NCI-H510A treated with DMSO at 0.1 percent for 48 hours (cell line): ENCODE measurements at regions not wholly inside any gene's neighbourhood (a gene's known extent, or its start where the extent isn't known, plus 50 kb on each side); places are given as distances from the start of the nearest gene placed in this dataset.

Experiments used
- DNase-seq: peaks from one replicate; lab custom pipeline; 2025; lab: John Stamatoyannopoulos, UW

DNA sequence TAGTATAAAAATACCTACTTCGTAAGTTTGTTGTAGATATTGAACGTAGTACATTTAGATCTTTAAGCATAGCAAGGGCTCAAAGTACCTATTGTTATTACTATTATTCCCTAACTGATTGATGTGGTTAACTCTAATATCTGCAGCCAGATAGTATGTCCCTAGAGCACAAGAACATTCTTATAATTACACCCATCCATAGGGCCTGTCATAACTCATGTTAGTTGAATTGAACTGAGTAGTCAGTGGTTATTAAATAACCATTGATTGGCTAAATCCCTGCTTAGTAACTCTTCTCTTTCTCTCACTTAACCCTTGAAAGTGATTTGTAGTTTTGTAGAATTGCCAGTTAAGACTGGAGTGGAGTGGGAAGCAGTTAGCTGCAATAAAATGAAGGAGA lies 207.5 kb upstream of the HS3ST5 start:
- no peak for DNase-seq

DNA sequence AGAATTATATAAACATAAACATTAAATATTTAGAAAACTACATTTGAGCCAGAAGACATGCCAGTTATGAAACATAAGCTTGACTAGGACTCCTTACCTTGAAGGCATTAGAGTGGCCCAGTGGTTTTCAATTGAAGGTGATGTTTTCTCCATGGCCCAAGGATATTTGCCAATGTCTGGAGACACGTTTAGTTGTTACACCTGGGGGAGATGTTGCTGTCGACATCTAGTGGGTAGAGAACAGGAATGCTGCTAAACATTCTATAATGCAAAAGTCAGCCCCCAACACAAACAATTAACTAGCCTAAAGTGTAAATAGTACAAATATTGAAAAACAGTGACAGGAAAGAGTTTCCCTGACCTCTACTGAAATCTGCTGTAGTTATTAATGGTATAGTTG lies 200.9 kb upstream of the HS3ST5 start:
- no peak for DNase-seq

DNA sequence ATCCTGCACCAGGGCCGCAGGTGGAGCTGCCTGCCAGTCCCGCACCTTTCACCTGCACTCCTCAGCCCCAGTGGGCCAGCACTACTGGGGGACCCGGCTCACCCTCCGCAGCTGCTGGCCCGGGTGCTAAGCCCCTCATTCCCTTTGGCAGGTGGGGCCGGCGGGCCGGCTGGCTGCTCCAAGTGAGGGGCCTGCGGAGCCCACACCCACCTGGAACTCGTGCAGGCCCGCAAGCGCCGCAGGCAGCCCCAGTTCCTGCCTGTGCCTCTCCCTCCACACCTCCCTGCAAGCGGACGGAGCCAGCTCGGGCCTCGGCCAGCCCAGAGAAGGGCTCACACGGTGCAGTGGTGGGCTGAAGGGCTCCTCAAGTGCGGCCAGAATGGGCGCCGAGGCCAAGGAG lies 199.0 kb upstream of the HS3ST5 start:
- no peak for DNase-seq

DNA sequence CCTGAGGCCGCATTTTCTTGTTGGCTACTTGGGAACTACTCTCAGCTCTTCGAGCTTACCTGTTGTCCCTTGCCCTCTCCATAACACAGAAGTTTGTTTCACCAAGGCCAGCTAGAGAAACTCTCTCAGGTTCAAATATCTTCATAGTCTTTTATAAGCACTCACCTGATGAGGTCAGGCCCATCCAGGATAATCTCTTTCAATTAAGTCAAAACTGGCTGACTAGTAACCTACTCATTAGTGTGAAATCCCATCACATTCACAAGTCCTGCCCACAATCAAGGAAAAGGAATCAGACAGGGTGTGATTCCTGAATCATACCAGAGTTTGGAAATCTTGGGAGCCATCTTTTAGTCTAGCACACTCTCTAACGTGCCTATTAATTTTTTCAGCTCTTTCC lies 195.2 kb upstream of the HS3ST5 start:
- no peak for DNase-seq

DNA sequence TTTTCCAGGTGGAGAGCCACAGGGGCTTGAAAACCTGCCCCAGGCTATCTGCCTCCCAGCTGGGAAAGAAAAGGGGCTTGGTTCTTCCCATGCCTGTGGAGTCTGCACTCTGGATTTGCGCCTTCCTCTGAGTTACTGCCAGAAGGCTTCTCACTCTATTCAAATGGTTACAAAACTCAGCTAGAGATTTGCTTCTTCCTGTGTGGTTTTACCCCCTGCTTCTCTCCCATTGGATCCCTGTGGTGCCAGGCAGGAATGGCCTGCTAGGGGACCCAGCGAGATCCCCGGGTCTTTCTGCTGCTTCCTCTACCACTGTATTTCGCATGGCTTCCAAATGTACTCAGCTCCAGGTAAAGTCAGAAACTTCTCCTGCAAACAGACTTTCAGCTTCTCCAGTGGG lies 192.0 kb upstream of the HS3ST5 start:
- no peak for DNase-seq

DNA sequence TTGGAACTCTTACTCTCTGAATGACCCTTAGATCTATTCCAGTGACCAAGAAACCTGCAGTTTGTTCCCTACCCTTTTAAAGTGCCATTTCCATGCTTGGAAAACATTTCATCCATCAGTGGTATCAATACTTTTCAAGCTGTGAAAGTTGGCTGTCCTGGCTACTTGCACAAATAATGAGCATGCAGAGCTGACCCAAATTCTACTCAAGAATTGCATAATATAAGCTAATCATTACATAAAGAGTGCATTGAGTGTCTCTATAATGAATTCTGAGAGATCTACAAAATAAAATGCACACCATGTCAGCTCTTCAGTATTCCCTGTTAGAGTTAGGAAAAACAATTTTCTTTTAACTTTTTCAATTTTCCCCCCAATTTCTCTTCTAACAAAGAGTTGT lies 181.3 kb upstream of the HS3ST5 start:
- DNase-seq: no peak

DNA sequence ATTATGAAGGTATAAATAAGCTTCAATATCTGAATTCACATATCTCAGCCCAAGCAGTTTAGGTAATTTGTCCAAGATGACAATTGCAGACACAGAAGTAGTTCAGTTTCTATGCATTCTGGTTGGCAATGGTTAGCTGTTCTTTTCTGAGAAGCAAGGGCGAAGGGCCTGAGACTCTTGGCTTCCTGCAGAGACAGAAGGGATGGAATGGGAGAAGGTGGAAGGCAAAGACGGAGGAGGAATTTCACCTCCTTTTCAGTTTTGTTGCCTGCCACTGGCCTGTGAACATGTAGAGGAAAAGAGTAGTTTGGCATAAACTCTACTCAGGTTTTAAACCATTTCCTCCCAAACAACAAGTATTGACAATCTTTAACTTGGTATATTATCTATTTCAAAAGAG lies 180.7 kb upstream of the HS3ST5 start:
- no peak for DNase-seq

DNA sequence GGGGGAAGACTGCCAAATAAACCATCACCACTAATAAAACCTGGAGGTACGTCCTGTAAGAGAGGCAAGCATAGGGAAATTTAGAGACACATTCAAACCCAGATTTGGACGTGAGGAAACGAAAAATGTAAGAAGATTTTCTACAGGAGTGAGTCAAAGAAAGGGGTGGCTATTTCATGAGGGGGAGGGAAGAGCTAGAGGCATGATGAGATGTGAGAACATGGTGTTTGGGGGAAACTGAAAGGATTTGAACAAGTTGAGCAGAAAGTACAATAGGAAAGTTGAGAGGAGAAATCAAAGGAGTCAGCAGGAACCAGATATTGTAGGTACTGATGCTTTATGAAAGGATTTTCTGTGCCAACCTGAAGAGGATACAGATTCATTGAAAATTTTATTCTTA lies 179.1 kb upstream of the HS3ST5 start:
- no peak for DNase-seq

DNA sequence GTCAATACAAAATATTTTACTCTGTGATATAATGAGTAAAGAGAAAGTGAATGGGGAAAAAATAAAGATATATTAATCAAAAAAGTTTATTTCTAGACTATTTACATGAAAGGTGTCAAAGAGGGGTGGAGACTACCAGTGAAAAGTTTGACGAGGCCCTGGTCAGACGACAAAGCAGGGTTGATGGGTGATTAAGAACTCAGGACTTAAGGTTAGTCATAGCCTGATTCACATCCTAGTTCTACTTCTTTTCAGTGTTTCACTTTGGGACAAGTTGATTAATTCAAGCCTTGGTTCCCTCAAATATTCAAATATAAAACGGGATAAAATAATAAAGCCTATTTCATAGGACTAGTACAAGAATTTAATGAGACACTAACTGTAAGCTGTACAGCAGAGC lies 178.2 kb upstream of the HS3ST5 start:
- no peak for DNase-seq

DNA sequence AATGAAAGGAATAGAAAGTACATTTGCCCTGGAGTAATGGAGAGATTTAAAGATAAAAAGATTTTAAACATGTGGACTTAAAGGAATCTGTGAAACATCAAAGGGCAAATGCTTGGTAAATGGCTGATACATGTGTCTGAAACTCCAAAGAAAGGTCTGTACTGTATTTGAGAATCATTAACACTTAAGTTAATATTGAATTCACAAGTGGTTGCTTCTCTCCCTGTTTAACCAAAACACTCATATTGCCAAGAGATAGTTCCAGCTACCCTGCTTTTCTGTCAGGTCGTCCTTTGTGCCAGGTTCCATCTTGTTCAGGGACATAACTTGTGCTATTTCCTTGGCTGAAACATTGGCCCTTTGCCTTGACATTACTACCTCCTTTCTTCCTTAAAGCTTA lies 171.3 kb upstream of the HS3ST5 start:
- no peak for DNase-seq

DNA sequence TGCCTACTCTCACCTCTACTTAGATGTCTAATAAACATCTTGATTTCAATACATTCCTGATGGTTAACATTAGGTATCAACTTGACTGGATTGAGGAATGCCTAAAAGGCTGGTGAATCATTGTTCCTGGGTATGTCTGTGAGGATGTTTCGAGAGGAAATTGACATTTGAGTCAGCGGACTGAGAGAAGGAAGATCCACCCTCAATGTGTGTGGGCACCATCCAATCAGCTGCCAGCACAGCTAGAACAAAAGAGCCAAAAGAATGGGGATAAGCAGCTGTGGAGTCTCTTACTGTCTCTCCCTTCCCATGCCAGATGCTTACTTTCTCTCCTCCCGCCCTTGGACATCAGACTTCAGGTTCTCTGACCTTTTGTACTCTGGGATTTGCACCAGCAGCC lies 128.6 kb upstream of the HS3ST5 start:
- DNase-seq: no peak

DNA sequence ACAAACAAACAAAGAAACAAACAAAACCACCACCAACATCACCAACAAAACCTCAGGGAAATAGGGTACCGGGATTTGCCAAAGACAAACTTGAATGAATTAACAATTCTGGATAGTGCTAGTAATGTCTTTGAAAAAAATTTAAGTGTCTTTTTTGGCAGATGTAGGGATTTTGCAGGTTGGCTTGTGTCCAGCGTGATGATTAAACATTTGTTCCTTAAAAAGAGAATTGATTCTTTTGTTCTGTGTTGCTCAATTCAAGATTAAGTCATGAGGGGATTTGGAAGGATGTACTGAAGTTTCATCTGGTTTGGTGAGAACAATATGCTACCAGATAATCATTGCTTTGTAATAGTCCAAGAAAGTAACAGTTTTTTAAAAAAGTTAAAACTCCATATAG lies 125.1 kb upstream of the HS3ST5 start:
- no peak for DNase-seq

DNA sequence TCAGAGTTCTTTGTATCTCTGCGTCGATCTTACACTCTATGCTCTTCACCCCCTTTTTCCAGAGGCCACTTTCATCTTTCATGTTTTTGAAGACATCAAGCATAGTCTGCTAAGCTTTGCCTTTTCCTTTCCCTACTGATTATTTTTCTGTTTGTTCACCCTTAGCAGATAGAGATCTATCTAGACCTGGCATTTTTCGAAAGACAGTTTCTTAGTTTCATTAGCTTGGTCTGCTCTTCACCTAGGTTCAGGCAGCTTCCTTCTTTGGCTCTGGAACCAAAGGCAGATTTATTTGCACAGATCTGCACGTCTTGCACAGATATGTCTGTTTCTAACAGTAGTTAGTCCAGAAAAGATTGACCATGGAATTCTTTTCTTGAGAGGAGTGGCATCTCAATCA lies 122.7 kb upstream of the HS3ST5 start:
- no peak for DNase-seq

DNA sequence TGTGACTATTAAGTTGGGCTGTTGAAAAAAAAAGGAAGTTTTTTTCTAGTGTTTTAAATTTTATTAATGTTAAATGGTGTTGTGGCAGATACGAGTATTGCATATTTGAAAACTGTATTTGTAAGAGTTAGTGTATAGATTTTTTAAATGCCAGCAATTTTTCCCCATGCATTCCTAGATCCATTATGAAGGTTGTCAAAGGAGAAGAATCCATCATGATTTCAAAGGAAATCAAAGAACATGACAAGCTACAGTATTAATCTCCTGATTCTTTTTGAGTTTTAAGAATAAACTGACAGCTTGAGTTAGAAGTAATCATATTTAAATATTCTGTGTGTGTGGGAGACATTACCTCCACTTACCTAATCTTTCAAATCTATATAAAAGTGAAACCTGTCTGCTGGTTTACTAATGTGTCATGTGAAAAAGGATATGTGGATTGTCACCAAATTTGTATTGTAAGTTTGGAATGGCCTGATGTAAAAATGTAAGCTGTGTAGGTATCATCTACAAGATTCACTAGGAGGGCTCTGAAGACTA lies 111.0 kb upstream of the HS3ST5 start:
- DNase-seq: no peak

DNA sequence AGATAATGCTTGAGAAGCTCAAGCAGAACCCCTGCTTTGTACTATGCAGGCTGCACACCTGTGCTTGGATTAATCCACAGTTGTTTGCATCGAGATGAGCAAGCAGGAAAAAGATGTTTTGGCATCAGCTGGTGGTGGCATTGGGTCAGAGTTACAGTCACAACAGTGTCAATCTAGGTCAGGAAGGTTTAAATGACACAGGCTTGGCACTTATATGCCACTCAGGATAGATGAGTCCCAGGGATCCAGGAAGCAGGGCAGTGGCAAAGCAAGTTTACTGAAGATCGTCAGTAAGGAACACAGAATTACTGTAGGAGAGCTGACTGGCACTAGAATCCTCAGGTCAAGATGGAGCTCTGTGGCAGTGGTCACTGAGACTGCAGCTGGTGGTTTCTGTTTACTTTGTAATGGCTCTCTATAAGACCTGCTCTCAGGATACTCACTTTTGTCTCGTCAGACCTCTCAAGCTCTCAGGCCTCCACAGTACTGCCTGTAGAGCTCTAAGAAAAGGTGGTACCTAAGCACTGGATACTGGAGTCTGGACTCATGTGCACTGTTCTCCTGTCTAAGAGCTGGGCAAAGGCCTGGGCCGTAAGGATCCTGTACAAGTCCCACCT lies 110.1 kb upstream of the HS3ST5 start:
- DNase-seq: peak; percentile 62

DNA sequence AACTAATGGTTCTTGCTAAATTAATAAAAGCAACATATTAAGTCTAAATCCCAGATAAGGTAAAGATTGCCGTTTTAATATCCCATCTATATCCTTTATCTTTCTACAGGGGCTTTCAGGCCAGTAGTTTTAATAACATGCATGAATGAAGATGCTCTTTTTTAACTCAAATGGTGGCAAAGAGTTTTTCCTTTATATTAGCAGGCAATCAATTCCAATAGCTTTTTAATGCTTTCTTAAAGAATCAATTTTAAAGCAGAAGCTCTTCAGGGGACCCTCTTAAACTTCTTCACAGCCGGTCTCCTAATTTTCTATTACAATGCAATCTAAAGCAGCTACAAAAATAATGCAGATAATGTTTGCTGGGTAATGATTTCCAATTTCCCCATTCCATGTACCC lies 107.8 kb upstream of the HS3ST5 start:
- no peak for DNase-seq

DNA sequence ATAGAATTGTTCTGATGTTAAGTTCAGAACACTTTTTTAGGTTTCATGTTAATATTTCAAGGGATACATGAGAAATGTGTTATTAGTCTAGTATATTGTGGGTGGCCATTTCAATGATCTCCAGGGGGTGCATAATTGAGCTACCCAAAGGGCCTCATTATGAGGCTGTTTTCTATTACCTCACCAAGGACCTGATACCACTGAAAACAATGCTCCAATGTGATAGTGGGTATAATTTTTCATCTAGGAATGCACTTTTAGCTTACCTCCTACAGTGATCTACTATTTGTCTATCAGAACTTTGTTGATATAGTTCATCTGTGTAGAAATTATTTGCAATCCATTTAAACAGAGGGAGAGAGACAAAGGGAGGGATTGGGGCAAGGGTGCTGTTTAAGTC lies 106.8 kb upstream of the HS3ST5 start:
- DNase-seq: no peak

DNA sequence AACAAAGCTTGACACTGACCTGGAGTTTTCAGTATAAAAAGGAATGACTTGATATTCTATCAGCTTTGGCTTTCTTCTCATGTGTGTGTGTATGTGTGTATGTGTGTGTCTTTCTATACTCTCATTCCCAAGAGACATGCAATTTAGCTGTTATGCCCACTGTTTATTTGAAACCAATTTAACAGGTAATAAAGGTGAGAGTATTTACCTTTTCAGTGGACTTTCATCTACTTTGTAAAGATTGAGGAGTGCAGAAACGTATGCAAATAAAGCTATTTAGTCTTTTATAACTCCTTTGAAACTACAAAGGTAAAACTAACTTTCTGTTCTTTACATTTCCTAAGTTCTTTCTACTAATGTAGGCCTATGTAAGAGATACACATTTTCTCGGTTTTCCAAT lies 103.5 kb upstream of the HS3ST5 start:
- no peak for DNase-seq

DNA sequence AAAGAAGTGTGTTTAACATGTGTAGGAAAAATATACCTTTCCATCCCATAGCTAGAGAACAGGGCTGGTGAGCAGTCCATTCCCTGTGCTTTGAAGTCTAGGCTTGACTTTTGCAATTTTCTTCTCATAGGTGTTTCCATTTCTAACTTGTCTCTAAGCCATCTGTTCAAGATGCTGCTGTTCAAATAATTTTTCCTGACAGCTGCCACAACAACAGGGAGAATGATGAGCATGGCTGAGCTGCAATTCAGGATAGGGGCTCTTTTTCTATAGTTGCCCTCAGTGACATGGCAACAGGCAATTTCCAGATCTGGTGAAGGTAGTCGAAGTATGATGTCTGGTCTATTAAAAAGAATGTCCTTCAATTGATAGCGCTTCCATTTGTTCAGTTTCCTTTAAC lies 103.0 kb upstream of the HS3ST5 start:
- DNase-seq: no peak

DNA sequence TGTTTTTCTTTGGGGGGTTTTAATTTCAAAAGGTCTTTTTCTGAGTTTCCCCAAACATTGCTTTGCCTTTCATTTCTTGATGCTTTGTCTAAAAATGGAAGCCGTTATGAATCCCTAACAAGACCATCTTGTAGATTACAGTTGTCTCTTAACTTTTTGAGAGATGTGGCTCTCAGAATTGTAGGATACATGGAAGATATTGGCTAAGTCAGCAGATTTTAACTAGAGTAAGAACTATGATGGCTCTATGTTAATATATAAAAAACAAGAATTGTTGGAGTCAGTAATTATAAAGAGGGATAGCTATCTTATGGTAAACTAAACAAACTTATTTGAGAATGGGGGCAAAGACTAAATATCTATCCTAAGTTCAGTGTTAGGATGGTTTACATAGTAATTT lies 96.6 kb upstream of the HS3ST5 start:
- no peak for DNase-seq

DNA sequence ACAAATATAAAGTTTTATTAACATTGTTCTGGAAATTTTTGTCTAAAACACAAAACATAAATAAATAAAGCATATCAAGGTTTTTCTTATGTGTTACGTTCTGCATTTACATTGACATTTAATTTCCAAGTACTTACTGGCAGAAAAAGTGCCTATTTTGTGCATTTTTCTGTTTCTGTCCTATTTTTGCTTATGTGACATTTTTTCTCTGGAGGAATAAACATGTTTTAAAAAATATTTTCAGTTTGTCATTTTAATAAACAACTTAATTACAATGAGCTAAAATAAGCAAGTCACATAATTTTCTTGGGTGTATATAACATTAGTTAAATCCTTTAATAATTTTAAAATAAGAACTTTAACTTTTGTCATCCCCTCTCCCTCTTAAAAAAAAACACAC lies 94.4 kb upstream of the HS3ST5 start:
- DNase-seq: no peak

DNA sequence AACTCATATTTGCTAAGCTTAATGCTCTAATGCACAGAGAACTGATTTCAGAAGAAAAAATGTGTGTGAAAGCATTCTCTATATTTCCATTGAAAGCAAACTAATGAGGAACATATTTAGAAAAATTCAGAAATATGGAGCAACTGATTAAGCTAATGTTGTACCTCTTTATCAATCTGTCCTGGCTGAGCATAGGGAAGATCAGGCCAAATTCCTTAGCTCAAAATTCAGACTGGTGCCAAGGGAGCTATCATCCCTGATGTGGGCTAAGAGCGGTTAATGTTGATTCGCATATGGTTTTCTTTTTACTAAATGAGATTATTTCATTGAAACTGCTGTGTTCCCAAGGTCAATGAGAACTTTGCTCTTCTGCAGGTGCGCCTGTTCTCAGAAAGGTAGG lies 93.9 kb upstream of the HS3ST5 start:
- DNase-seq: no peak

DNA sequence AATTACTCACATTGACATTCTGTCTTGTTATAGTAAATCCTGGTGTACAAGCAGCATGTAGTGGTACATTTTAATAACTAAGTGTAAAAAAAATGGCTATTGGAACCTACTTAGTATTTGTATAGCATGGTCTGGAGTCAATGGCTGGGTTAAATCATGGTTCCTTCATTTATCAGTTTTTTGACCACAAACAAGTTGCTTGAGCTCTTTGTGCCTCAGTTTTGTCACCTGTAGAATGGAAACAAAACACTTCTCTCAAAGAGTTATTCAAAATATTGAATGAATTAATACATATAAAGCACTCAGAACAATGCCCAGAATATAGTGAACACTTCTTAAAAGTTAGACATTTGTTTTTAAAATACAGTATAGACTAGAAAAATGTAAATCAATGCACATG lies 93.2 kb upstream of the HS3ST5 start:
- DNase-seq: no peak

DNA sequence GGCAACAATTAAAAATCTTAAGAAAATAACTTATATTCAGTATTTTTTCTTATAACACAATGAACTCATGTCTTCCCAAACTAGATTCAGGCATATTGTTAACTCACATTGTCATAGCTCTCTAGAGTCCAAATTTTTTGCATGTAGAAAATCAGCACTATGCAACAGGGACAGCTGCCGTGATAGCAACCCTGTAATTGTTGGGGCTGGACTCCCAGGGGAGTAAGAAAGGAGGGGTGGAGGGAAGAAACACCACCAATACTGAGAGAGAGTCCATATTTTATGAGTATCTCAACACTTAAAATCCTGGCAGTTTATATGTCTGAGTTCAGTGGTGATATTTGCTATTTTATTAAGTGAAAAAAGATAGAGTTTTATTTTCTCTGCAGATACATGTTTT lies 89.6 kb upstream of the HS3ST5 start:
- DNase-seq: no peak

DNA sequence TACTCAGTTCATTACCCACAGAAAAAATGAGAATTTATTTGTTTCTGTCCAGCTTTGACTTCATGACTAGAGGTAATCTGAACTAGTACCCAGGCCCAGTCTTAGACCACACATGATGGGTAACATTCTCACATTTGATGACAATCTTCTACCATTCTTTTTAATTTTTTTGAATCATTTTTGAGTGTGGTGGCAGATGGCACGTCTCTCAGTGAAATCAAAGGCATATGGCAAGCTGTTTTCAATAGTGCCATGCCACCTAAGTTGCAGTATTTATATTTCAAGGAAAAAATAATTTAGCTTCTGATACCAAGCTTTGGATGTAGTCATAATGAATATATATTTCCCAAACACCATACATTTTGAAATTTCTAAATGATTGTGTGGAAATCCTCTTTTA lies 88.8 kb upstream of the HS3ST5 start:
- DNase-seq: no peak
